ENCODE measurements at regions not wholly inside any gene's neighbourhood (a gene's known extent, or its start where the extent isn't known, plus 50 kb on each side); places are given as distances from the start of the nearest gene placed in this dataset.

DNA sequence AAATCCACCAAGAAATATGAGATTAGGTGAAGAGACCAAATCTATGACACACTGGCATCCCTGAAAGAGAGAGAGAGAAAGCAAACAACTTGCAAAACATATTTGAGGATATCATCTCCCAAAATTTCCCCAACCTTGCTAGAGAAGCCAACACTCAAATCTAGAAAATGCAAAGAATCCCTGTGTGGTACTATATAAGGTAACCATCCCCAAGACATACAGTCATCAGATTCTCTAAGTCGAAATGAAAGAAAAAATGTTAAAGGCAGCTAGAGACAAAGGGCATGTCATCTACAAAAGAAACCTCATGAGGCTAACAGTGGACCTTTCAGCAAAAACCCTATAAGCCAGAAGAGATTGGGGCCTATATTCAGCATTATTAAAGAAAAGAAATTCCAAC lies 622.1 kb upstream of the LMCD1 start:
- DNase-seq (ENCODE audit: extremely low read depth in 1 of 11, low read depth in 9 of 11, low spot score in 4 of 11) = no peak

GRCh38 chr3:7881946-7882345 lies 619.7 kb upstream of the LMCD1 start:
- DNase-seq (ENCODE audit: extremely low read depth in 1 of 11, low read depth in 9 of 11, low spot score in 4 of 11) = no peak

GRCh38 chr3:7897655-7898054 lies 604.0 kb upstream of the LMCD1 start:
- DNase-seq (ENCODE audit: extremely low read depth in 1 of 11, low read depth in 9 of 11, low spot score in 4 of 11) = no peak

DNA sequence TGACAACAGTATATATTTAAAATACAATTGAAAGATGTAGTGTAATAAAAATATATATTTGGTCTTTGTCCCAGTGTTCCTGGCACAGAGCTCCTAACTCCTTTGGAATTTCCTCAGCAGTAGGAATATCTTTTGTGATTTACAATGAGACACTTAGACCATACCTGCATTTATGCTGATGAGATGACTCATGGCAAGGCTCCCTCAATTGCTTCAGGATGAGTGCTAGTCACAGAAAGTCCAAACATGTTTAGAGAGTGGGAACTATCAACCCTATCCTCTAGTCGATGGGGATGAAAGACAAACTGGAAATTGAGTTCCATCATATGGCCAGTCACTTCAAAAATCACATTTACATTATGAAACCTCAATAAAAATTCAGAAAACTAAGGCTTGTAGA lies 588.3 kb upstream of the LMCD1 start:
- no peak for DNase-seq (ENCODE audit: extremely low read depth in 1 of 11, low read depth in 9 of 11, low spot score in 4 of 11)

DNA sequence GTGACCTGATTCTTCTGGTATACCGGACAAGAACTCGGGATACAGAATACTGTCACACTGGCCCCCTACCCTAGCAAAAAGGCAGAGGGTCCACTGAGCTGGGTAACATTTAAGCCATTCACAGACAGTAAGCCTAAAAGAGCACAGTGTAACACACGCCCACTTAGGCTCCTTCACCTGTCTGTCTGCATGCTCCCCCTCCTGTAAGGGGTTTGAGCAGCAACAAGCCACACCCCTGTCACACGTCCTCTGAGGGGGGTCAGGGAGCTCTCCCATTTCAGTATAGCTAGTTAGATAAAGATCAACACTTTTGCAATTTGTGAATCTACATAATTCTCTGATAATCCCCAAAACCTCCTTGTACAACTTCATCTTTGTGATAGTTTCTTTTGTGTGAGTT lies 586.3 kb upstream of the LMCD1 start:
- DNase-seq (ENCODE audit: extremely low read depth in 1 of 11, low read depth in 9 of 11, low spot score in 4 of 11) = no peak

DNA sequence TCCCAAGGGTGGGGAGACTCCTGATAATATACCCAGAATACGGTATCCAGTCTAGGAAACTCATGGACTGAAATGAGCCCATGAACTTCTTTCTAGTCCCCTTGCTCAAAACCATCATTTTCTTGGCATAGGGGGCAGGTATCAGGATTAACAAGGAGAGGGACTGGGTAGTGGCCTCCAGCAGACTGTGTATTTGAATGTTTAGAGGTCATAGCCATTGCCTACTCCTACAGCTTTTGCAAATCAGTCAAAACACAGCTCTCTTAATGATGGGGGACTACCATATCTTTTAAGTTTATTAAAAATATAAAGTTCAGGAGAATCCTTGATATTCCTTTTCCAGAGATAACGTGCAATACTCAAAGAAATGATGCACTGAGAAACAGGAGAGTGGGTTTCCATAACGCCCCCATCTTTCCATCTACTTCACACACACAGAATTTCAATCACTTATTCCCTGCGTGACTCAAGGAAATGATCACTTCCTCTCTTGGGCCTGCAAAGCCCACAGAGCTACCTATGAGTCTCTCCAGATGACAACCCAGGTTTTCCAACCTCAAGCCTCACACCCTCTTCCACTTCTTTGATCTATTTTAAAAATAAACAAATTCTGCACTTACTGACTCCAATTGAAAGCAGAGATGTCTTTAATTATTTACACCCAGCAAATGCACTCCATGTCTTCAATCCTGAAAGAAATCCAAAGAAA lies 584.0 kb upstream of the LMCD1 start:
- no peak for DNase-seq (ENCODE audit: extremely low read depth in 1 of 11, low read depth in 9 of 11, low spot score in 4 of 11)

GRCh38 chr3:7920211-7920610 lies 581.4 kb upstream of the LMCD1 start:
- no peak for DNase-seq (ENCODE audit: extremely low read depth in 1 of 11, low read depth in 9 of 11, low spot score in 4 of 11)

DNA sequence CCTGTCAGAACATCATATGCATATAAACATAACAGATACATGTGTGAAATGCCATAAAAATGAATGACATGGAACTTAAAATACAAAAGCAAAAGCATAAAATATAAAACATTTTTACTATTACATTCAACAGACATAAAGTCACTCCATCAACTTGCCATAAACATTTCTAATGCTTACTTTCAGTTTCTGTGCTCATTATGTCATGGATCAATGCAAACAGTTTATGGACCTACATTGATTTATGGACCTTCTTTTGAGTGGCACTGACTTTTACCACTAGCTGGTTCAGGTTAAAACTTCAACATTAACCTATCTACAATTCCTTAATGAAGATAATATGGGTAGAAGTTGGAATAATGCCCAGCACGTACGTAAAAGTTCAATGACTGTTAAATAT lies 577.4 kb upstream of the LMCD1 start:
- DNase-seq (ENCODE audit: extremely low read depth in 1 of 11, low read depth in 9 of 11, low spot score in 4 of 11) = no peak

DNA sequence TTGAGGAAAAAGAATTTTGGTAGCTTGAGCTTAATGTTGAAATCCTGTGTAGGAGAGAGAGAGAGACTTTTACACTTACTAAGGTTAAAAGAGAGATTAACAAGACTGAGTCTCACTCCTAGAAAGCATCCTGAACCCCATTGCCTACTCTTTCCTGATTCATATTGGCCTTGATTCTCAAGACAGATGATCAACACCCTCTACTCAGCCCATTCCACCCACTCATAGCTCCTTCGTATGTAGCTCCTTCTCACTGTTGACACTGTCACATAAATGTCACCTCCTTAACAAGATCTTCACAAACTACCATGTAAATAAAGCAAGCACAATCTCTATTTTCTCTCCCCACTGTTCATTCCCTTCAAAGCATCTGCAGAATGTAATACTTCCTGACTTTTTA lies 574.6 kb upstream of the LMCD1 start:
- no peak for DNase-seq (ENCODE audit: extremely low read depth in 1 of 11, low read depth in 9 of 11, low spot score in 4 of 11)

DNA sequence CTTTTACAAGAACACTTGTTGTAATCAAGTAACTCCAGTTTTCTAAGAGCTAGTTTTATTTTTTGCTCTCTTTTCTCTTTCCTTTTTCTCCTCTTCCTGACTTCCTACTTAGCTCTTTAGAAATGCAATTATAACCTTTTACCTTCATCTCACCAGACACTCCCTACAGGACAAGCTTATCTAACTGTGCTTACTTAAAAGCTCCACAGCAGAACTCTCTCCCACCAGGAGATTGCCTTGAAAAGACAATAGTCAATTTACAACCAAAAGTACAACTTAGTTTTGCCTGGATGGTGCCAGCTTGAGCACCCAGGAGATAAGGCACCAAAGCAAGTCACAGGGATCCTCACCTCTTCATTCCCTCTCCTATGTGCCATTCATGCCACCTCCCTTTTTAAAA lies 573.8 kb upstream of the LMCD1 start:
- no peak for DNase-seq (ENCODE audit: extremely low read depth in 1 of 11, low read depth in 9 of 11, low spot score in 4 of 11)

GRCh38 chr3:7929319-7929889 lies 572.2 kb upstream of the LMCD1 start:
- DNase-seq (ENCODE audit: extremely low read depth in 1 of 11, low read depth in 9 of 11, low spot score in 4 of 11) = no peak

GRCh38 chr3:7934362-7934761 lies 567.3 kb upstream of the LMCD1 start:
- no peak for DNase-seq (ENCODE audit: extremely low read depth in 1 of 11, low read depth in 9 of 11, low spot score in 4 of 11)

DNA sequence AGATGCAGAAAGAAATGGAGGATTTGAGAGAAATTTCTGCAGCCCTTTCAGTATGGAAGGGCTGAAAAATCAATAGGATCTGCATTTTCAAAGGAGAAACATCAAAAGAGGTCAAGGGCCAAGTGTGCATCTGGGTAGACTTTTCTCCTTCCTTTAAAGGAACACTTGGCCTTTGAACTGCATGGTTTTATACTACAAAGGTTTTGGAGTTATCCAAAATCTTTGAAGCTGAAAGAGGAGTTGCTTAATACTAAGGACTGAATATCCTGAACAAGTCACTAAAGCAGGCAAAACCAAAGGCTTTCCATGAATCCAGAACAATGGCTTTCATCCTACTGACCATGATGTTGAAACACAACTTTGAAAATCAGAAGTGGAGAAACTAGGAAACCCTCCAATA lies 553.7 kb upstream of the LMCD1 start:
- no peak for DNase-seq (ENCODE audit: extremely low read depth in 1 of 11, low read depth in 9 of 11, low spot score in 4 of 11)

- no peak for DNase-seq (ENCODE audit: extremely low read depth in 1 of 11, low read depth in 9 of 11, low spot score in 4 of 11)
These were observed 550.7 kb upstream of the LMCD1 start for GRCh38 chr3:7950890-7951289.

GRCh38 chr3:7953449-7954014 lies 548.1 kb upstream of the LMCD1 start:
- no peak for DNase-seq (ENCODE audit: extremely low read depth in 1 of 11, low read depth in 9 of 11, low spot score in 4 of 11)

- DNase-seq (ENCODE audit: extremely low read depth in 1 of 11, low read depth in 9 of 11, low spot score in 4 of 11) = no peak
These were observed 544.6 kb upstream of the LMCD1 start for GRCh38 chr3:7957024-7957423.

DNA sequence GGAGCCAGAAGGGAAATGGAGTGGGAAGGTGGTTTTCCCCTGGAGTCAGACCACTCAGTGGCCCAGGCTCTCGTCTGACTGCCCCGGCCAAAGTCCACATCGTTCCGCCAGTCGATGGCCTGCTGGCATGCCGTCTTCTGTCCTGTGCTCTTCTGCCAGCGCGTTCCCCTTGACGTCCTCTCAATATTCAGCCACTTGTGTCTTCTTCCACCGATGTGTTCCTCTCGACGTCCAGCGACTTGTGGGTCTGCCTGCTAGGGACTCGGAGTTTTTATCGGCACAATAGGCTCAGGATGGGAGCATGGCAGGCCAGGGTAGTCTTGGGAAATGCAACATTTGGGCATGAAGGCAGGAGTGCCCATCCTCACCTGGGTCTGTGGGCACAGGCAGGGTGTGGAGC lies 542.5 kb upstream of the LMCD1 start:
- no peak for DNase-seq (ENCODE audit: extremely low read depth in 1 of 11, low read depth in 9 of 11, low spot score in 4 of 11)

DNA sequence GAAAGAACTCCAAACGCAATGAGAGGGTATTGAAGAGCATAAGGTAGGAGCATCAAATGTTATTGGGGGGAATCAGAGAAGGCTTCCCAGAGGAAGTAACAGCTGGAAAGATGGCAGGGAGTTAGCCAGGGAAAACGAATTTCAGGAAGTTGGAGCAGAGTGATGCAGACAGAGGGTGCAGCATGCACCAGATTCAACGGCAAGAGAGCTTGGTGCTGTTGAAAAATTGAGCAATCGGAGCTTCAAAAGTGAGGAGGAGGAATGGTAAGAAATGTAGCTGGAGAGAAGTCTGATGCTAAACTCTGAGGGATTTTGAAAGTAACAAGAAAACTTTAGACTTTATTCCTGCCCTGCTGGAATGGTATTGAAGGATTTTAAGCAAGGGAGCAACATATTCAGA lies 541.0 kb upstream of the LMCD1 start:
- DNase-seq (ENCODE audit: extremely low read depth in 1 of 11, low read depth in 9 of 11, low spot score in 4 of 11) = no peak

DNA sequence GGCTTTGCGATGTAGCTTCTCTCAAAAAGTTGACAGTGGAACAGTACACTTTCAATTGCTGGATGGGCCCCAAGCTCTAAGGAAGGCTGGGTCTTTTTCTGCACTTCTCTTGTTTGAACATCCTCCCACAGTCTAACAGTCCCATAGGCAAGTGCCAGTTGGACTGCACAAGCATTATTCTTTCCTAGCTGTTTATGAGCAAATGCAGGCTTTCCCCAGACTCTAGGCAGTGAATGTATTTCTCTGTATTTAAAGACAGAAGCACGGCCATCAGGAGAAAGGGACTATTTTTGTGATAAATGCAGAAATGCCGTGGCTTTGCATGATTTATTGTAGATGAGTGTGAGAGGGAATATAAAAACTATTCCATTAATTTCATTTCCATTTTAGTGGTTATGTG lies 539.3 kb upstream of the LMCD1 start:
- DNase-seq (ENCODE audit: extremely low read depth in 1 of 11, low read depth in 9 of 11, low spot score in 4 of 11) = no peak

GRCh38 chr3:7964899-7965298 lies 536.7 kb upstream of the LMCD1 start:
- no peak for DNase-seq (ENCODE audit: extremely low read depth in 1 of 11, low read depth in 9 of 11, low spot score in 4 of 11)

GRCh38 chr3:7973006-7973405 lies 528.6 kb upstream of the LMCD1 start:
- no peak for DNase-seq (ENCODE audit: extremely low read depth in 1 of 11, low read depth in 9 of 11, low spot score in 4 of 11)
